ENCODE measurements at regions not wholly inside any gene's neighbourhood (a gene's known extent, or its start where the extent isn't known, plus 50 kb on each side); places are given as distances from the start of the nearest gene placed in this dataset.

GRCh38 chr6:125485757-125486156, 184.0 kb upstream of the HDDC2 start:
- Histone ChIP-seq H3K4me1 (ENCODE audit: control insufficient read depth in 1 of 2, insufficient read depth in 2 of 2, low read depth in 1 of 2, low read length in 1 of 2) (no peaks in the 10 kb centered on the region), H3K79me2 (ENCODE audit: insufficient read depth) (no peaks in the 10 kb centered on the region), H2AFZ (ENCODE audit: low read depth) (no peak overlapping the region), H3K36me3 (replicated peaks in 1 of 2; ENCODE audit: control insufficient read depth in 1 of 2, insufficient read depth in 2 of 2, low read length in 1 of 2) (no peaks in the 10 kb centered on the region), H3K27ac (ENCODE audit: low read depth in 2 of 2, low read length in 1 of 2) (no peak overlapping the region), H3K9me2 (no peaks in the 10 kb centered on the region), H3K9ac (no peak overlapping the region), H3K27me3 (ENCODE audit: insufficient read depth) (no peaks in the 10 kb centered on the region; the same call in 1 of the 2 replicates), H3K4me2 (no peak overlapping the region), H3F3A (replicated peaks; ENCODE audit: insufficient read depth) (no peaks in the 10 kb centered on the region), H3K4me3 (ENCODE audit: low read depth in 2 of 2, low read length in 1 of 2) (no peak overlapping the region), H3K9me3 (no peaks in the 10 kb centered on the region), H4K20me1 (ENCODE audit: insufficient read depth) (no peaks in the 10 kb centered on the region)
- DNase-seq = no peak
- TF ChIP-seq NRF1 (IDR thresholded peaks at IDR 0.05; ENCODE audit: low read depth, low read length) (no peak), CHD2 (IDR thresholded peaks at IDR 0.05; ENCODE audit: low read length, partially characterized antibody) (no peak), ELF1 (IDR thresholded peaks at IDR 0.05) (no peak), ZBTB33 (IDR thresholded peaks at IDR 0.05; ENCODE audit: borderline replicate concordance, low read depth) (no peak), GABPA (IDR thresholded peaks at IDR 0.05; ENCODE audit: low read depth) (no peak), PBX3 (IDR thresholded peaks at IDR 0.05) (no peak), TAF1 (IDR thresholded peaks at IDR 0.05; ENCODE audit: borderline replicate concordance, low read depth, low read length) (no peak)
- ChIA-PET CTCF (no interaction called here), POLR2A (no interaction called here)
- WGBS (ENCODE audit: low lambda C conversion rate) = under 1% methylated on average over 4 of the region's 4 CpGs

- Histone ChIP-seq H3K9me3 (no peaks in the 10 kb centered on the region), H3K79me2 (ENCODE audit: insufficient read depth) (no peaks in the 10 kb centered on the region), H2AFZ (ENCODE audit: low read depth) (no peak overlapping the region), H3F3A (replicated peaks; ENCODE audit: insufficient read depth) (no peaks in the 10 kb centered on the region), H3K36me3 (replicated peaks in 1 of 2; ENCODE audit: control insufficient read depth in 1 of 2, insufficient read depth in 2 of 2, low read length in 1 of 2) (no peaks in the 10 kb centered on the region), H3K9ac (no peak overlapping the region), H3K27ac (ENCODE audit: low read depth in 2 of 2, low read length in 1 of 2) (no peak overlapping the region), H3K4me3 (ENCODE audit: low read depth in 2 of 2, low read length in 1 of 2) (no peak overlapping the region), H3K9me2 (no peaks in the 10 kb centered on the region), H3K4me1 (ENCODE audit: control insufficient read depth in 1 of 2, insufficient read depth in 2 of 2, low read depth in 1 of 2, low read length in 1 of 2) (no peaks in the 10 kb centered on the region), H4K20me1 (ENCODE audit: insufficient read depth) (no peaks in the 10 kb centered on the region), H3K4me2 (no peak overlapping the region), H3K27me3 (ENCODE audit: insufficient read depth) (no peaks in the 10 kb centered on the region; the same call in 1 of the 2 replicates)
- DNase-seq = no peak
- POLR2A ChIA-PET = no interaction called here
- CTCF ChIA-PET = no interaction called here
- 3% methylated on average over 2 of the region's 2 CpGs for WGBS (ENCODE audit: low lambda C conversion rate)
- TF ChIP-seq NRF1 (IDR thresholded peaks at IDR 0.05; ENCODE audit: low read depth, low read length) (no peak), FOXJ3 (CRISPR knock-in tag; IDR thresholded peaks at IDR 0.05) (no peak), REST (IDR thresholded peaks at IDR 0.05; ENCODE audit: low read depth, low read length) (no peak), IRF3 (IDR thresholded peaks at IDR 0.05; ENCODE audit: low read depth, low read length) (no peak), CTCF (IDR thresholded peaks at IDR 0.05) (no peak), RAD21 (IDR thresholded peaks at IDR 0.05; ENCODE audit: low read length) (no peak), JUND (IDR thresholded peaks at IDR 0.05) (no peak), USF2 (IDR thresholded peaks at IDR 0.05; ENCODE audit: borderline replicate concordance, low read depth, low read length) (no peak), SIN3A (IDR thresholded peaks at IDR 0.05; ENCODE audit: borderline replicate concordance, low read depth, low read length) (no peak), RCOR1 (IDR thresholded peaks at IDR 0.05; ENCODE audit: low read length) (no peak), MAX (IDR thresholded peaks at IDR 0.05; ENCODE audit: low read depth) (no peak)
Measured at GRCh38 chr6:125486881-125487280, 185.1 kb upstream of the HDDC2 start.
